GM23338 (cell line): ENCODE measurements at regions not wholly inside any gene's neighbourhood (a gene's known extent, or its start where the extent isn't known, plus 50 kb on each side); places are given as distances from the start of the nearest gene placed in this dataset.

ENCODE experiments used
- CREB1 ChIP-seq: fragments of 250-450 bp; sonication (Bioruptor Pico); IDR thresholded peaks from 2 replicates; pipeline ENCODE4 v1.5.0; 2020; ENCODE audit warnings: low read depth, mild to moderate bottlenecking, moderate library complexity
- EZH2 ChIP-seq: fragments of 200-600 bp; sonication (generic); IDR thresholded peaks from one replicate; pipeline ENCODE4 v1.8.0; 2017; ENCODE audit warnings: antibody characterized with exemption, mild to moderate bottlenecking, low read depth; ENCODE audit not compliant: unreplicated experiment
- EZH2phosphoT487 ChIP-seq: fragments of 200-600 bp; sonication (generic); IDR thresholded peaks from one replicate; pipeline ENCODE4 v1.8.1; 2018; ENCODE audit warnings: antibody characterized with exemption; ENCODE audit not compliant: unreplicated experiment
- POLR2AphosphoS5 ChIP-seq: IDR thresholded peaks from 2 replicates; pipeline ENCODE4 v1.6.1; 2016; ENCODE audit warnings: antibody characterized with exemption, low read depth
- ZNF331 ChIP-seq: fragments of 250-450 bp; sonication (Bioruptor Pico); IDR thresholded peaks from 2 replicates; pipeline ENCODE4 v1.5.0; 2020; ENCODE audit warnings: low read depth, mild to moderate bottlenecking, moderate library complexity
- TF ChIP-seq, protein P1 (sequence below), 2 experiments: fragments of 200-600 bp in 1 of 2; sonication (generic) in 1 of 2; conservative IDR thresholded peaks; 2 replicates each; pipeline versions ENCODE4 v1.5.1 to v1.6.1; 2016 to 2017; ENCODE audit warnings: antibody characterized with exemption in 2 of 2, low read depth in 2 of 2, mild to moderate bottlenecking in 2 of 2, moderate library complexity in 1 of 2
- TF ChIP-seq, protein P2 (sequence below): IDR thresholded peaks from 2 replicates; pipeline ENCODE4 v1.6.1; 2016; ENCODE audit warnings: antibody characterized with exemption
- TF ChIP-seq, protein P3 (sequence below): IDR thresholded peaks from one replicate; pipeline ENCODE4 v1.6.1; 2018; ENCODE audit warnings: antibody characterized with exemption; ENCODE audit not compliant: unreplicated experiment
- TF ChIP-seq, protein P4 (sequence below): fragments of 250-450 bp; sonication (Bioruptor Pico); IDR thresholded peaks from 2 replicates; pipeline ENCODE4 v1.5.0; 2020; ENCODE audit warnings: mild to moderate bottlenecking, moderate library complexity

DNA sequence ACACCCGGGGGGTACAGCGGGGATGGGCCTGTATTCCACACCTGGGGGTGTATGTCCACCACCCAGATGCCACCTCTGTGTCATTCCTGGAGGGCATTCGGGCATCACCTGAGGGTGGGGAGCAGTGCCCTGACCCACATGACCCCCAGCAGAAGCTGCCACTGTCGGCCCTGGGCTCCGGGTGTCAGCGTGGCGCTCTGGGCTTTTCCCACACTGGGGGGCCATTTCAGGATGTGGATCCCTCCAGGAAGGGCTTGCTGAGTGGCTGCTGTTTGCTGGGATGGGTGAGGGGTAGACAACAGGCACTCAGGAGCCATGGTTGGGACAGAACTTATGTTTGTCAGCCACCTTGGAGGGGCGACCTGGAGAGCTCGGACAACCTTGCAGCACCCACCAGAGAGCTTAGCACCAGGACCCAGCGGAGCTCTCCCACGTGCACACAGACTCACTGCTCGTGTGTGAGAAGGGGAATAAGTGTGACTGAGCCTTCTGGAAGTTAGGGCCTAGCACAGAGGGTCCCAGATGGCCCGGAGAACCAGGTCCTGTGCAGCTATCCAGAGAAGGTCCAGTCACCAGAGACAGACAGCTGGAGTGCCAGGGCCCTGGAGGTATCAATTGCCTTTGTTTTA, 102.7 kb downstream of the METRNL start:
- TF ChIP-seq, protein P1, sequence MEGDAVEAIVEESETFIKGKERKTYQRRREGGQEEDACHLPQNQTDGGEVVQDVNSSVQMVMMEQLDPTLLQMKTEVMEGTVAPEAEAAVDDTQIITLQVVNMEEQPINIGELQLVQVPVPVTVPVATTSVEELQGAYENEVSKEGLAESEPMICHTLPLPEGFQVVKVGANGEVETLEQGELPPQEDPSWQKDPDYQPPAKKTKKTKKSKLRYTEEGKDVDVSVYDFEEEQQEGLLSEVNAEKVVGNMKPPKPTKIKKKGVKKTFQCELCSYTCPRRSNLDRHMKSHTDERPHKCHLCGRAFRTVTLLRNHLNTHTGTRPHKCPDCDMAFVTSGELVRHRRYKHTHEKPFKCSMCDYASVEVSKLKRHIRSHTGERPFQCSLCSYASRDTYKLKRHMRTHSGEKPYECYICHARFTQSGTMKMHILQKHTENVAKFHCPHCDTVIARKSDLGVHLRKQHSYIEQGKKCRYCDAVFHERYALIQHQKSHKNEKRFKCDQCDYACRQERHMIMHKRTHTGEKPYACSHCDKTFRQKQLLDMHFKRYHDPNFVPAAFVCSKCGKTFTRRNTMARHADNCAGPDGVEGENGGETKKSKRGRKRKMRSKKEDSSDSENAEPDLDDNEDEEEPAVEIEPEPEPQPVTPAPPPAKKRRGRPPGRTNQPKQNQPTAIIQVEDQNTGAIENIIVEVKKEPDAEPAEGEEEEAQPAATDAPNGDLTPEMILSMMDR (conservative IDR thresholded peaks at IDR 0.05; ENCODE audit: low read depth in 2 of 2) = no peak
- TF ChIP-seq CREB1 (no peak), EZH2 (no peak), EZH2phosphoT487 (no peak), POLR2AphosphoS5 (no peak), ZNF331 (CRISPR knock-in tag) (no peak)
- TF ChIP-seq, protein P2, sequence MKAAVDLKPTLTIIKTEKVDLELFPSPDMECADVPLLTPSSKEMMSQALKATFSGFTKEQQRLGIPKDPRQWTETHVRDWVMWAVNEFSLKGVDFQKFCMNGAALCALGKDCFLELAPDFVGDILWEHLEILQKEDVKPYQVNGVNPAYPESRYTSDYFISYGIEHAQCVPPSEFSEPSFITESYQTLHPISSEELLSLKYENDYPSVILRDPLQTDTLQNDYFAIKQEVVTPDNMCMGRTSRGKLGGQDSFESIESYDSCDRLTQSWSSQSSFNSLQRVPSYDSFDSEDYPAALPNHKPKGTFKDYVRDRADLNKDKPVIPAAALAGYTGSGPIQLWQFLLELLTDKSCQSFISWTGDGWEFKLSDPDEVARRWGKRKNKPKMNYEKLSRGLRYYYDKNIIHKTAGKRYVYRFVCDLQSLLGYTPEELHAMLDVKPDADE = no peak
- TF ChIP-seq, protein P3, sequence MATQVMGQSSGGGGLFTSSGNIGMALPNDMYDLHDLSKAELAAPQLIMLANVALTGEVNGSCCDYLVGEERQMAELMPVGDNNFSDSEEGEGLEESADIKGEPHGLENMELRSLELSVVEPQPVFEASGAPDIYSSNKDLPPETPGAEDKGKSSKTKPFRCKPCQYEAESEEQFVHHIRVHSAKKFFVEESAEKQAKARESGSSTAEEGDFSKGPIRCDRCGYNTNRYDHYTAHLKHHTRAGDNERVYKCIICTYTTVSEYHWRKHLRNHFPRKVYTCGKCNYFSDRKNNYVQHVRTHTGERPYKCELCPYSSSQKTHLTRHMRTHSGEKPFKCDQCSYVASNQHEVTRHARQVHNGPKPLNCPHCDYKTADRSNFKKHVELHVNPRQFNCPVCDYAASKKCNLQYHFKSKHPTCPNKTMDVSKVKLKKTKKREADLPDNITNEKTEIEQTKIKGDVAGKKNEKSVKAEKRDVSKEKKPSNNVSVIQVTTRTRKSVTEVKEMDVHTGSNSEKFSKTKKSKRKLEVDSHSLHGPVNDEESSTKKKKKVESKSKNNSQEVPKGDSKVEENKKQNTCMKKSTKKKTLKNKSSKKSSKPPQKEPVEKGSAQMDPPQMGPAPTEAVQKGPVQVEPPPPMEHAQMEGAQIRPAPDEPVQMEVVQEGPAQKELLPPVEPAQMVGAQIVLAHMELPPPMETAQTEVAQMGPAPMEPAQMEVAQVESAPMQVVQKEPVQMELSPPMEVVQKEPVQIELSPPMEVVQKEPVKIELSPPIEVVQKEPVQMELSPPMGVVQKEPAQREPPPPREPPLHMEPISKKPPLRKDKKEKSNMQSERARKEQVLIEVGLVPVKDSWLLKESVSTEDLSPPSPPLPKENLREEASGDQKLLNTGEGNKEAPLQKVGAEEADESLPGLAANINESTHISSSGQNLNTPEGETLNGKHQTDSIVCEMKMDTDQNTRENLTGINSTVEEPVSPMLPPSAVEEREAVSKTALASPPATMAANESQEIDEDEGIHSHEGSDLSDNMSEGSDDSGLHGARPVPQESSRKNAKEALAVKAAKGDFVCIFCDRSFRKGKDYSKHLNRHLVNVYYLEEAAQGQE = no peak
- TF ChIP-seq, protein P4, sequence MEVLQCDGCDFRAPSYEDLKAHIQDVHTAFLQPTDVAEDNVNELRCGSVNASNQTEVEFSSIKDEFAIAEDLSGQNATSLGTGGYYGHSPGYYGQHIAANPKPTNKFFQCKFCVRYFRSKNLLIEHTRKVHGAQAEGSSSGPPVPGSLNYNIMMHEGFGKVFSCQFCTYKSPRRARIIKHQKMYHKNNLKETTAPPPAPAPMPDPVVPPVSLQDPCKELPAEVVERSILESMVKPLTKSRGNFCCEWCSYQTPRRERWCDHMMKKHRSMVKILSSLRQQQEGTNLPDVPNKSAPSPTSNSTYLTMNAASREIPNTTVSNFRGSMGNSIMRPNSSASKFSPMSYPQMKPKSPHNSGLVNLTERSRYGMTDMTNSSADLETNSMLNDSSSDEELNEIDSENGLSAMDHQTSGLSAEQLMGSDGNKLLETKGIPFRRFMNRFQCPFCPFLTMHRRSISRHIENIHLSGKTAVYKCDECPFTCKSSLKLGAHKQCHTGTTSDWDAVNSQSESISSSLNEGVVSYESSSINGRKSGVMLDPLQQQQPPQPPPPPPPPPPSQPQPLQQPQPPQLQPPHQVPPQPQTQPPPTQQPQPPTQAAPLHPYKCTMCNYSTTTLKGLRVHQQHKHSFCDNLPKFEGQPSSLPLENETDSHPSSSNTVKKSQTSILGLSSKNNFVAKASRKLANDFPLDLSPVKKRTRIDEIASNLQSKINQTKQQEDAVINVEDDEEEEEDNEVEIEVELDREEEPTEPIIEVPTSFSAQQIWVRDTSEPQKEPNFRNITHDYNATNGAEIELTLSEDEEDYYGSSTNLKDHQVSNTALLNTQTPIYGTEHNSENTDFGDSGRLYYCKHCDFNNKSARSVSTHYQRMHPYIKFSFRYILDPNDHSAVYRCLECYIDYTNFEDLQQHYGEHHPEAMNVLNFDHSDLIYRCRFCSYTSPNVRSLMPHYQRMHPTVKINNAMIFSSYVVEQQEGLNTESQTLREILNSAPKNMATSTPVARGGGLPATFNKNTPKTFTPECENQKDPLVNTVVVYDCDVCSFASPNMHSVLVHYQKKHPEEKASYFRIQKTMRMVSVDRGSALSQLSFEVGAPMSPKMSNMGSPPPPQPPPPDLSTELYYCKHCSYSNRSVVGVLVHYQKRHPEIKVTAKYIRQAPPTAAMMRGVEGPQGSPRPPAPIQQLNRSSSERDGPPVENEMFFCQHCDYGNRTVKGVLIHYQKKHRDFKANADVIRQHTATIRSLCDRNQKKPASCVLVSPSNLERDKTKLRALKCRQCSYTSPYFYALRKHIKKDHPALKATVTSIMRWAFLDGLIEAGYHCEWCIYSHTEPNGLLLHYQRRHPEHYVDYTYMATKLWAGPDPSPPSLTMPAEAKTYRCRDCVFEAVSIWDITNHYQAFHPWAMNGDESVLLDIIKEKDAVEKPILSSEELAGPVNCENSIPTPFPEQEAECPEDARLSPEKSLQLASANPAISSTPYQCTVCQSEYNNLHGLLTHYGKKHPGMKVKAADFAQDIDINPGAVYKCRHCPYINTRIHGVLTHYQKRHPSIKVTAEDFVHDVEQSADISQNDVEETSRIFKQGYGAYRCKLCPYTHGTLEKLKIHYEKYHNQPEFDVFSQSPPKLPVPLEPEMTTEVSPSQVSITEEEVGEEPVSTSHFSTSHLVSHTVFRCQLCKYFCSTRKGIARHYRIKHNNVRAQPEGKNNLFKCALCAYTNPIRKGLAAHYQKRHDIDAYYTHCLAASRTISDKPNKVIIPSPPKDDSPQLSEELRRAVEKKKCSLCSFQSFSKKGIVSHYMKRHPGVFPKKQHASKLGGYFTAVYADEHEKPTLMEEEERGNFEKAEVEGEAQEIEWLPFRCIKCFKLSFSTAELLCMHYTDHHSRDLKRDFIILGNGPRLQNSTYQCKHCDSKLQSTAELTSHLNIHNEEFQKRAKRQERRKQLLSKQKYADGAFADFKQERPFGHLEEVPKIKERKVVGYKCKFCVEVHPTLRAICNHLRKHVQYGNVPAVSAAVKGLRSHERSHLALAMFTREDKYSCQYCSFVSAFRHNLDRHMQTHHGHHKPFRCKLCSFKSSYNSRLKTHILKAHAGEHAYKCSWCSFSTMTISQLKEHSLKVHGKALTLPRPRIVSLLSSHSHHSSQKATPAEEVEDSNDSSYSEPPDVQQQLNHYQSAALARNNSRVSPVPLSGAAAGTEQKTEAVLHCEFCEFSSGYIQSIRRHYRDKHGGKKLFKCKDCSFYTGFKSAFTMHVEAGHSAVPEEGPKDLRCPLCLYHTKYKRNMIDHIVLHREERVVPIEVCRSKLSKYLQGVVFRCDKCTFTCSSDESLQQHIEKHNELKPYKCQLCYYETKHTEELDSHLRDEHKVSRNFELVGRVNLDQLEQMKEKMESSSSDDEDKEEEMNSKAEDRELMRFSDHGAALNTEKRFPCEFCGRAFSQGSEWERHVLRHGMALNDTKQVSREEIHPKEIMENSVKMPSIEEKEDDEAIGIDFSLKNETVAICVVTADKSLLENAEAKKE = no peak
